ENCODE measurements at regions not wholly inside any gene's neighbourhood (a gene's known extent, or its start where the extent isn't known, plus 50 kb on each side); places are given as distances from the start of the nearest gene placed in this dataset.

DNA sequence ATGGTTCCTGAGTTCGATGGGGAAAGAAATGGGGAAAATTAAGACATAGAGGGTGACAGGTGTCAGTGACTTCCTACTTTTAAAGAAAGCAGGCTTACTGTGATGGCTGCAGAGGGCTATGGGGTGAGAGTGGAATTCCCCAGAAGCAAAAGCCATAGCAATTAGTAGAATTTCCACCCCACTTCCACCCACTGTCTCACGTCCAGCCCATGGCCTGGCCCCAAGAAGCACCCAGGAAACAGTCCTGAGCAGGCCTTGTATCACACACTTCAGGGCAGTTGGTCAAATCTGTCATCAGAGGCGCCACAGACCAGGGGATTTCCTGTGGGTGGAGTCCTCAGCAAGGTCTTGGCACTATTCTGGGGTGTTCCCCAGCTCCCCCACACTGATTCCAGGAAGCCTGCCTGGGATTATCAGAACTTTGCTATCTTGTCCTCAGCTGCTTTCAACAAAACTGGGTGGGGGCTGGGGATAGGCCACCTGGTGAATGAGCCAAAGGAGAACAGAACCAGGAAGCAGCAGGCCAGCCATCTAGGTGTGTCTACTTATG lies 120.1 kb upstream of the CCND2 start:
- TF ChIP-seq, protein P1, sequence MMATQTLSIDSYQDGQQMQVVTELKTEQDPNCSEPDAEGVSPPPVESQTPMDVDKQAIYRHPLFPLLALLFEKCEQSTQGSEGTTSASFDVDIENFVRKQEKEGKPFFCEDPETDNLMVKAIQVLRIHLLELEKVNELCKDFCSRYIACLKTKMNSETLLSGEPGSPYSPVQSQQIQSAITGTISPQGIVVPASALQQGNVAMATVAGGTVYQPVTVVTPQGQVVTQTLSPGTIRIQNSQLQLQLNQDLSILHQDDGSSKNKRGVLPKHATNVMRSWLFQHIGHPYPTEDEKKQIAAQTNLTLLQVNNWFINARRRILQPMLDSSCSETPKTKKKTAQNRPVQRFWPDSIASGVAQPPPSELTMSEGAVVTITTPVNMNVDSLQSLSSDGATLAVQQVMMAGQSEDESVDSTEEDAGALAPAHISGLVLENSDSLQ (IDR thresholded peaks at IDR 0.05): no peak
- TF ChIP-seq ARNT (IDR thresholded peaks at IDR 0.05) (no peak), NFRKB (IDR thresholded peaks at IDR 0.05) (no peak), LEF1 (IDR thresholded peaks at IDR 0.05; ENCODE audit: borderline replicate concordance) (no peak)

Measured in HEK293T (cell line).